HFFc6 (cell line): ENCODE measurements at regions not wholly inside any gene's neighbourhood (a gene's known extent, or its start where the extent isn't known, plus 50 kb on each side); places are given as distances from the start of the nearest gene placed in this dataset.

Experiments used
- DNase-seq: peaks from one replicate; pipeline ENCODE4 v3.0.0-alpha.2; 2018
- H3K27ac Mint-ChIP-seq: 2 replicates; pipeline ENCODE4 v1.8.0; 2020; ENCODE audit warnings: mild to moderate bottlenecking, mixed read lengths
- H3K27me3 Mint-ChIP-seq: 2 replicates; pipeline ENCODE4 v1.8.0; 2021; ENCODE audit warnings: mild to moderate bottlenecking, moderate library complexity, mixed read lengths; ENCODE audit not compliant: insufficient read depth
- H3K36me3 Mint-ChIP-seq: 2 replicates; pipeline ENCODE4 v1.8.0; 2021; ENCODE audit warnings: low read depth, mixed read lengths
- H3K4me1 Mint-ChIP-seq: 2 replicates; pipeline ENCODE4 v1.8.0; 2020; ENCODE audit warnings: low read depth, mixed read lengths
- H3K4me3 Mint-ChIP-seq: 2 replicates; pipeline ENCODE4 v1.8.0; 2020; ENCODE audit warnings: mild to moderate bottlenecking, moderate library complexity, mixed read lengths
- H3K9me3 Mint-ChIP-seq: 2 replicates; pipeline ENCODE4 v1.8.0; 2020; ENCODE audit warnings: mild to moderate bottlenecking, mixed read lengths
- CTCF ChIP-seq: fragments of 200-600 bp; sonication (generic); IDR thresholded peaks from 2 replicates; pipeline ENCODE4 v1.5.0; 2021; ENCODE audit warnings: antibody characterized with exemption, mild to moderate bottlenecking

- H3K36me3 Mint-ChIP-seq: no peaks in the 10 kb centered on the region; the same call in 1 of the 2 replicates
- no peak overlapping the region for H3K27ac Mint-ChIP-seq
- TF ChIP-seq CTCF: no peak
- no peaks in the 10 kb centered on the region for H3K9me3 Mint-ChIP-seq
- H3K27me3 Mint-ChIP-seq: no peaks in the 10 kb centered on the region
- no peak overlapping the region for H3K4me3 Mint-ChIP-seq
- peaks cover 10% of the 10 kb centered on the region; the same call in 1 of the 2 replicates for H3K4me1 Mint-ChIP-seq
- no peak for DNase-seq
These were observed 93.5 kb upstream of the THBS1 start for GRCh38 chr15:39487458-39487735.

GRCh38 chr15:39488516-39488915 is 92.4 kb upstream of the THBS1 start:
- Mint-ChIP-seq H3K27ac (no peak overlapping the region), H3K4me3 (no peak overlapping the region), H3K36me3 (no peaks in the 10 kb centered on the region; the same call in 1 of the 2 replicates), H3K4me1 (peaks cover 10% of the 10 kb centered on the region; the same call in 1 of the 2 replicates), H3K9me3 (no peaks in the 10 kb centered on the region), H3K27me3 (no peaks in the 10 kb centered on the region)
- no peak for DNase-seq
- TF ChIP-seq CTCF: no peak

GRCh38 chr15:39488961-39489360 is 91.9 kb upstream of the THBS1 start:
- Mint-ChIP-seq H3K27ac (no peak overlapping the region), H3K4me1 (peaks cover 10% of the 10 kb centered on the region; the same call in 1 of the 2 replicates), H3K27me3 (no peaks in the 10 kb centered on the region), H3K9me3 (no peaks in the 10 kb centered on the region), H3K4me3 (no peak overlapping the region), H3K36me3 (no peaks in the 10 kb centered on the region; the same call in 1 of the 2 replicates)
- no peak for TF ChIP-seq CTCF
- no peak for DNase-seq

GRCh38 chr15:39491115-39491885 is 89.6 kb upstream of the THBS1 start:
- Mint-ChIP-seq H3K27ac (no peak overlapping the region), H3K36me3 (no peaks in the 10 kb centered on the region; the same call in 1 of the 2 replicates), H3K27me3 (no peaks in the 10 kb centered on the region), H3K4me3 (no peak overlapping the region), H3K4me1 (peaks cover 20% of the 10 kb centered on the region), H3K9me3 (no peaks in the 10 kb centered on the region)
- no peak for DNase-seq
- no peak for TF ChIP-seq CTCF

GRCh38 chr15:39491886-39492490 is 88.9 kb upstream of the THBS1 start:
- no peak for DNase-seq
- Mint-ChIP-seq H3K4me3 (no peak overlapping the region), H3K9me3 (no peaks in the 10 kb centered on the region), H3K4me1 (peaks cover 24% of the 10 kb centered on the region), H3K27ac (no peak overlapping the region), H3K36me3 (no peaks in the 10 kb centered on the region; the same call in 1 of the 2 replicates), H3K27me3 (no peaks in the 10 kb centered on the region)
- TF ChIP-seq CTCF: no peak
